Liver (tissue), 8 donors: ENCODE measurements at regions not wholly inside any gene's neighbourhood (a gene's known extent, or its start where the extent isn't known, plus 50 kb on each side); places are given as distances from the start of the nearest gene placed in this dataset.

ENCODE experiments used
- DNase-seq: peaks from one replicate; pipeline ENCODE4 v3.0.0-alpha.2; 2017; ENCODE audit warnings: low spot score
- H3K27ac ChIP-seq, 2 donors: one replicate each; pipeline ENCODE4 v1.7.0; 2013; ENCODE audit warnings: inconsistent platforms in 2 of 2, low read length in 2 of 2, control low read depth in 1 of 2, low read depth in 1 of 2, mild to moderate bottlenecking in 1 of 2
- H3K27me3 ChIP-seq, 4 donors: one replicate each; pipeline versions ENCODE4 v1.6.1 to v1.7.0; 2013; ENCODE audit warnings: low read length in 3 of 4, inconsistent platforms in 1 of 4, mild to moderate bottlenecking in 1 of 4, moderate library complexity in 1 of 4; ENCODE audit not compliant: control insufficient read depth in 4 of 4, insufficient read depth in 4 of 4
- H3K36me3 ChIP-seq, 4 donors: one replicate each; pipeline versions ENCODE4 v1.6.1 to v1.7.0; 2013; ENCODE audit warnings: low read length in 3 of 4, mild to moderate bottlenecking in 3 of 4, low read depth in 1 of 4, moderate library complexity in 1 of 4; ENCODE audit not compliant: control insufficient read depth in 4 of 4, insufficient read depth in 3 of 4
- H3K4me1 ChIP-seq, 4 donors: one replicate each; pipeline versions ENCODE4 v1.6.1 to v1.7.0; 2013; ENCODE audit warnings: low read length in 3 of 4, mild to moderate bottlenecking in 3 of 4, moderate library complexity in 1 of 4; ENCODE audit not compliant: control insufficient read depth in 4 of 4, insufficient read depth in 4 of 4
- H3K4me3 ChIP-seq, 3 donors: one replicate each; pipeline versions ENCODE4 v1.6.1 to v1.7.0; 2013; ENCODE audit warnings: low read length in 3 of 3, control low read depth in 1 of 3, low read depth in 1 of 3, mild to moderate bottlenecking in 1 of 3
- H3K9ac ChIP-seq, 2 donors: one replicate each; pipeline ENCODE4 v1.7.0; 2013; ENCODE audit warnings: low read length in 2 of 2, mild to moderate bottlenecking in 2 of 2, moderate library complexity in 2 of 2, control low read depth in 1 of 2, low read depth in 1 of 2
- H3K9me3 ChIP-seq, 4 donors: one replicate each; pipeline versions ENCODE4 v1.6.1 to v1.7.0; 2013; ENCODE audit warnings: low read length in 3 of 4; ENCODE audit not compliant: control insufficient read depth in 4 of 4
- EGR1 ChIP-seq, 2 donors: IDR thresholded peaks; 2 replicates each; pipeline ENCODE4 v1.6.1; 2016 to 2018; ENCODE audit warnings: antibody characterized with exemption in 2 of 2, low read depth in 2 of 2
- FOXA1 ChIP-seq: IDR thresholded peaks from 2 replicates; pipeline ENCODE4 v1.6.1; 2016; ENCODE audit warnings: antibody characterized with exemption
- FOXA2 ChIP-seq: IDR thresholded peaks from 2 replicates; pipeline ENCODE4 v1.6.1; 2016; ENCODE audit warnings: antibody characterized with exemption
- GABPA ChIP-seq, 2 donors: IDR thresholded peaks in 1 of 2; conservative IDR thresholded peaks in 1 of 2; 2 replicates each; pipeline ENCODE4 v1.6.1; 2016; ENCODE audit warnings: antibody characterized with exemption in 2 of 2, mild to moderate bottlenecking in 1 of 2, moderate library complexity in 1 of 2
- HNF4A ChIP-seq, 2 donors: conservative IDR thresholded peaks; 2 replicates each; pipeline ENCODE4 v1.6.1; 2016; ENCODE audit warnings: antibody characterized with exemption in 2 of 2, mild to moderate bottlenecking in 2 of 2
- HNF4G ChIP-seq: IDR thresholded peaks from 2 replicates; pipeline ENCODE4 v1.6.1; 2016; ENCODE audit warnings: antibody characterized with exemption
- JUND ChIP-seq, 2 donors: IDR thresholded peaks; 2 replicates each; pipeline ENCODE4 v1.6.1; 2016; ENCODE audit warnings: antibody characterized with exemption in 2 of 2
- NR2F2 ChIP-seq: IDR thresholded peaks from 2 replicates; pipeline ENCODE4 v1.6.1; 2016; ENCODE audit warnings: antibody characterized with exemption
- RAD21 ChIP-seq, 2 donors: IDR thresholded peaks; 2 replicates each; pipeline ENCODE4 v1.6.1; 2016; ENCODE audit warnings: antibody characterized with exemption in 2 of 2, mild to moderate bottlenecking in 2 of 2
- RXRA ChIP-seq, 2 donors: IDR thresholded peaks; 2 replicates each; pipeline ENCODE4 v1.6.1; 2017 to 2018; ENCODE audit warnings: antibody characterized with exemption in 2 of 2, mild to moderate bottlenecking in 1 of 2
- SP1 ChIP-seq: IDR thresholded peaks from 2 replicates; pipeline ENCODE4 v1.6.1; 2018; ENCODE audit warnings: antibody characterized with exemption, mild to moderate bottlenecking
- TAF1 ChIP-seq: conservative IDR thresholded peaks from 2 replicates; pipeline ENCODE4 v1.6.1; 2016; ENCODE audit warnings: antibody characterized with exemption, mild to moderate bottlenecking
- YY1 ChIP-seq: IDR thresholded peaks from 2 replicates; pipeline ENCODE4 v1.6.1; 2016; ENCODE audit warnings: antibody characterized with exemption, mild to moderate bottlenecking
- WGBS: extraction: QIAGEN DNeasy Blood & Tissue Kit; methylation state at CpG from one replicate; pipeline ENCODE4 v1.1.7; 2013; 5-methylcytosine and 5-hydroxymethylcytosine counted together
- TF ChIP-seq, protein P1 (sequence below): IDR thresholded peaks from 2 replicates; pipeline ENCODE4 v1.6.1; 2016; ENCODE audit warnings: antibody characterized with exemption
- TF ChIP-seq, protein P2 (sequence below): IDR thresholded peaks from 2 replicates; pipeline ENCODE4 v1.6.1; 2016; ENCODE audit warnings: antibody characterized with exemption
- TF ChIP-seq, protein P3 (sequence below): fragments of 150-350 bp; IDR thresholded peaks from 2 replicates; pipeline ENCODE4 v1.5.1; 2017; ENCODE audit warnings: improper control_type of control experiment, low read depth, low read length; ENCODE audit not compliant: missing input control
- TF ChIP-seq, protein P4 (sequence below): IDR thresholded peaks from 2 replicates; pipeline ENCODE4 v1.6.1; 2016; ENCODE audit warnings: antibody characterized with exemption
- TF ChIP-seq, protein P5 (sequence below): IDR thresholded peaks from 2 replicates; pipeline ENCODE4 v1.6.1; 2016; ENCODE audit warnings: antibody characterized with exemption, mild to moderate bottlenecking
- donor health status: healthy.
- donor health status: healthy.
- donor health status: healthy.
- donor health status: healthy.
- donor health status: healthy.

DNA sequence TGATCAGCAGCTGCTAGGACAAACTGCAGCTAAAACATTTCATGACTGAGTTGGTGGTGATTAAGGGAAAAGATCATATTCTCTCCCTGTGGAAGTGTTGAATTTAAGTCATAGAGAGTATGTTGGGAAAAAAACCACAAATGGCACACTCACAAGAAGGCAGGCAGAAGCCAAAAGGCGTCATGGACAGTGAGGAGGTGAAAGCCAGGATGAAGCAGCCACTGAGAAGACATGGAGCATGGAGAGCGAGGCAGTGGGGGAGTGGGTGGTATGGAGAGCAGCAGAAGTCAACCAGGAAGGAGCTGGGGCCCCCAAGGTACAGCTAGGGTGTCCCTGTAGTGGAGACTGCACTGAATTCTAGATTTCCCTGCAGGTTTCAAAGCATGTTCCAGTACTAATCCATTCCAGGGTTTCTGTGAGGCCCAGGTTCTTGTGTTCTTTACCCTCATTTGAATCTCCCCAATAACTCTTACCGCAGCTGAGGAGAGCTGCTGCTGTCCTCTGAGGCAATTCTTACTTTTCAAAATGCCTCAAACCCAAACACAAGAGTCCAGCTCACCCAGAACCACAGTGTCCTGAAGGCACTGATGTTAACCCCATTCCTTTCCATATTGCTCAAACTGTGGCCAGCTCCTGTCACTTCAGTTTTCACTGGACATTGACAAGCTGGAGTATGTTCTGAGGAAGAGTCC lies 191.8 kb upstream of the E2F8 start:
- H3K27ac ChIP-seq: no peak overlapping the region
- no peaks in the 10 kb centered on the region for H3K9me3 ChIP-seq
- no peak overlapping the region for H3K4me3 ChIP-seq
- no peaks in the 10 kb centered on the region for H3K36me3 ChIP-seq
- H3K4me1 ChIP-seq: peaks cover 8 to 30% (median 28%) of the 10 kb centered on the region in 4 donors
- H3K27me3 ChIP-seq: no peaks in the 10 kb centered on the region
- H3K9ac ChIP-seq: no peak overlapping the region
- TF ChIP-seq NR2F2 (no peak), HNF4G (no peak), FOXA1 (no peak), EGR1 (IDR thresholded peaks at IDR 0.05; ENCODE audit: low read depth in 2 of 2) (no peak), HNF4A (conservative IDR thresholded peaks at IDR 0.05) (no peak), SP1 (no peak), JUND (IDR thresholded peaks at IDR 0.05) (no peak), RXRA (IDR thresholded peaks at IDR 0.05) (no peak), YY1 (no peak), FOXA2 (no peak), GABPA (IDR thresholded peaks at IDR 0.05 in 1 of 2, conservative IDR thresholded peaks at IDR 0.05 in 1 of 2) (no peak), RAD21 (IDR thresholded peaks at IDR 0.05) (no peak), TAF1 (no peak)
- TF ChIP-seq, protein P1, sequence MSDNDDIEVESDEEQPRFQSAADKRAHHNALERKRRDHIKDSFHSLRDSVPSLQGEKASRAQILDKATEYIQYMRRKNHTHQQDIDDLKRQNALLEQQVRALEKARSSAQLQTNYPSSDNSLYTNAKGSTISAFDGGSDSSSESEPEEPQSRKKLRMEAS: no peak
- TF ChIP-seq, protein P2, sequence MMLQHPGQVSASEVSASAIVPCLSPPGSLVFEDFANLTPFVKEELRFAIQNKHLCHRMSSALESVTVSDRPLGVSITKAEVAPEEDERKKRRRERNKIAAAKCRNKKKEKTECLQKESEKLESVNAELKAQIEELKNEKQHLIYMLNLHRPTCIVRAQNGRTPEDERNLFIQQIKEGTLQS: no peak
- TF ChIP-seq, protein P3, sequence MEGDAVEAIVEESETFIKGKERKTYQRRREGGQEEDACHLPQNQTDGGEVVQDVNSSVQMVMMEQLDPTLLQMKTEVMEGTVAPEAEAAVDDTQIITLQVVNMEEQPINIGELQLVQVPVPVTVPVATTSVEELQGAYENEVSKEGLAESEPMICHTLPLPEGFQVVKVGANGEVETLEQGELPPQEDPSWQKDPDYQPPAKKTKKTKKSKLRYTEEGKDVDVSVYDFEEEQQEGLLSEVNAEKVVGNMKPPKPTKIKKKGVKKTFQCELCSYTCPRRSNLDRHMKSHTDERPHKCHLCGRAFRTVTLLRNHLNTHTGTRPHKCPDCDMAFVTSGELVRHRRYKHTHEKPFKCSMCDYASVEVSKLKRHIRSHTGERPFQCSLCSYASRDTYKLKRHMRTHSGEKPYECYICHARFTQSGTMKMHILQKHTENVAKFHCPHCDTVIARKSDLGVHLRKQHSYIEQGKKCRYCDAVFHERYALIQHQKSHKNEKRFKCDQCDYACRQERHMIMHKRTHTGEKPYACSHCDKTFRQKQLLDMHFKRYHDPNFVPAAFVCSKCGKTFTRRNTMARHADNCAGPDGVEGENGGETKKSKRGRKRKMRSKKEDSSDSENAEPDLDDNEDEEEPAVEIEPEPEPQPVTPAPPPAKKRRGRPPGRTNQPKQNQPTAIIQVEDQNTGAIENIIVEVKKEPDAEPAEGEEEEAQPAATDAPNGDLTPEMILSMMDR: no peak
- TF ChIP-seq, protein P4, sequence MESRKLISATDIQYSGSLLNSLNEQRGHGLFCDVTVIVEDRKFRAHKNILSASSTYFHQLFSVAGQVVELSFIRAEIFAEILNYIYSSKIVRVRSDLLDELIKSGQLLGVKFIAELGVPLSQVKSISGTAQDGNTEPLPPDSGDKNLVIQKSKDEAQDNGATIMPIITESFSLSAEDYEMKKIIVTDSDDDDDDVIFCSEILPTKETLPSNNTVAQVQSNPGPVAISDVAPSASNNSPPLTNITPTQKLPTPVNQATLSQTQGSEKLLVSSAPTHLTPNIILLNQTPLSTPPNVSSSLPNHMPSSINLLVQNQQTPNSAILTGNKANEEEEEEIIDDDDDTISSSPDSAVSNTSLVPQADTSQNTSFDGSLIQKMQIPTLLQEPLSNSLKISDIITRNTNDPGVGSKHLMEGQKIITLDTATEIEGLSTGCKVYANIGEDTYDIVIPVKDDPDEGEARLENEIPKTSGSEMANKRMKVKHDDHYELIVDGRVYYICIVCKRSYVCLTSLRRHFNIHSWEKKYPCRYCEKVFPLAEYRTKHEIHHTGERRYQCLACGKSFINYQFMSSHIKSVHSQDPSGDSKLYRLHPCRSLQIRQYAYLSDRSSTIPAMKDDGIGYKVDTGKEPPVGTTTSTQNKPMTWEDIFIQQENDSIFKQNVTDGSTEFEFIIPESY: no peak
- TF ChIP-seq, protein P5, sequence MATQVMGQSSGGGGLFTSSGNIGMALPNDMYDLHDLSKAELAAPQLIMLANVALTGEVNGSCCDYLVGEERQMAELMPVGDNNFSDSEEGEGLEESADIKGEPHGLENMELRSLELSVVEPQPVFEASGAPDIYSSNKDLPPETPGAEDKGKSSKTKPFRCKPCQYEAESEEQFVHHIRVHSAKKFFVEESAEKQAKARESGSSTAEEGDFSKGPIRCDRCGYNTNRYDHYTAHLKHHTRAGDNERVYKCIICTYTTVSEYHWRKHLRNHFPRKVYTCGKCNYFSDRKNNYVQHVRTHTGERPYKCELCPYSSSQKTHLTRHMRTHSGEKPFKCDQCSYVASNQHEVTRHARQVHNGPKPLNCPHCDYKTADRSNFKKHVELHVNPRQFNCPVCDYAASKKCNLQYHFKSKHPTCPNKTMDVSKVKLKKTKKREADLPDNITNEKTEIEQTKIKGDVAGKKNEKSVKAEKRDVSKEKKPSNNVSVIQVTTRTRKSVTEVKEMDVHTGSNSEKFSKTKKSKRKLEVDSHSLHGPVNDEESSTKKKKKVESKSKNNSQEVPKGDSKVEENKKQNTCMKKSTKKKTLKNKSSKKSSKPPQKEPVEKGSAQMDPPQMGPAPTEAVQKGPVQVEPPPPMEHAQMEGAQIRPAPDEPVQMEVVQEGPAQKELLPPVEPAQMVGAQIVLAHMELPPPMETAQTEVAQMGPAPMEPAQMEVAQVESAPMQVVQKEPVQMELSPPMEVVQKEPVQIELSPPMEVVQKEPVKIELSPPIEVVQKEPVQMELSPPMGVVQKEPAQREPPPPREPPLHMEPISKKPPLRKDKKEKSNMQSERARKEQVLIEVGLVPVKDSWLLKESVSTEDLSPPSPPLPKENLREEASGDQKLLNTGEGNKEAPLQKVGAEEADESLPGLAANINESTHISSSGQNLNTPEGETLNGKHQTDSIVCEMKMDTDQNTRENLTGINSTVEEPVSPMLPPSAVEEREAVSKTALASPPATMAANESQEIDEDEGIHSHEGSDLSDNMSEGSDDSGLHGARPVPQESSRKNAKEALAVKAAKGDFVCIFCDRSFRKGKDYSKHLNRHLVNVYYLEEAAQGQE: no peak
- 56% methylated on average over 3 of the region's 3 CpGs for WGBS
- DNase-seq: no peak
